ENCODE measurements at regions not wholly inside any gene's neighbourhood (a gene's known extent, or its start where the extent isn't known, plus 50 kb on each side); places are given as distances from the start of the nearest gene placed in this dataset.

GRCh38 chr2:149920389-149920788 is 332.8 kb upstream of the MMADHC start:
- Histone ChIP-seq H3K9me3 (ENCODE audit: low read length) (no peaks in the 10 kb centered on the region), H3K27me3 (ENCODE audit: control insufficient read depth in 1 of 2, insufficient read depth in 2 of 2, low read length in 2 of 2) (no peaks in the 10 kb centered on the region), H3K27ac (ENCODE audit: low read depth, low read length) (no peak overlapping the region), H3K4me1 (ENCODE audit: insufficient read depth, low read length) (no peaks in the 10 kb centered on the region), H3K36me3 (ENCODE audit: insufficient read depth, low read length) (no peaks in the 10 kb centered on the region), H3K4me3 (ENCODE audit: low read depth in 1 of 2, low read length in 2 of 2) (no peak overlapping the region), H3K9ac (ENCODE audit: low read length) (no peak overlapping the region)

DNA sequence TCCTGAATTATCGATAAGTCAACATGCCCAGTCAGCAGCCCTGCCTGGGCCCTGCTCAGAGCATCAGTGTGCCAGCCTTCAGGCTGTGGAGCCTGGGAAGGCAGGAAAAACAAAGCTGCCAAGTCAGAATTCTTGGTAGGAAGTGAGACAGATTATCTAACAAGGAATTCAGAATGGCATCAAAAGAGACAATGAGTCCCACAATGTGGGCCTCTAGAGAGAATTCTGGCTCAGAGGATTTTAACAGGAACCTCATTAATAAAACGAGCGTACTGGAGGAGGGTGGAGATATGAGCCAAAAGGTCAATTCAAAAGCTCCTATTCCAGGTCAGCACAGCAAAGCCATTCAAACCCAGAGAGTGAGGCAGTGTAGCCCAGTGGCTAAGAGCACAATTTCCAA is 327.6 kb upstream of the MMADHC start:
- Histone ChIP-seq H3K9ac (ENCODE audit: low read length) (no peak overlapping the region), H3K4me1 (ENCODE audit: insufficient read depth, low read length) (no peaks in the 10 kb centered on the region), H3K27me3 (ENCODE audit: control insufficient read depth in 1 of 2, insufficient read depth in 2 of 2, low read length in 2 of 2) (no peaks in the 10 kb centered on the region), H3K9me3 (ENCODE audit: low read length) (no peaks in the 10 kb centered on the region), H3K4me3 (ENCODE audit: low read depth in 1 of 2, low read length in 2 of 2) (no peak overlapping the region), H3K27ac (ENCODE audit: low read depth, low read length) (no peak overlapping the region), H3K36me3 (ENCODE audit: insufficient read depth, low read length) (no peaks in the 10 kb centered on the region)

- no peaks in the 10 kb centered on the region for H3K9me3 ChIP-seq (ENCODE audit: low read length)
- no peaks in the 10 kb centered on the region for H3K36me3 ChIP-seq (ENCODE audit: insufficient read depth, low read length)
- no peak overlapping the region for H3K4me3 ChIP-seq (ENCODE audit: low read depth in 1 of 2, low read length in 2 of 2)
- H3K27me3 ChIP-seq (ENCODE audit: control insufficient read depth in 1 of 2, insufficient read depth in 2 of 2, low read length in 2 of 2): no peaks in the 10 kb centered on the region
- no peak overlapping the region for H3K27ac ChIP-seq (ENCODE audit: low read depth, low read length)
- H3K9ac ChIP-seq (ENCODE audit: low read length): no peak overlapping the region
- peaks cover 6% of the 10 kb centered on the region for H3K4me1 ChIP-seq (ENCODE audit: insufficient read depth, low read length)
Measured at GRCh38 chr2:149908726-149909683, 321.4 kb upstream of the MMADHC start.

DNA sequence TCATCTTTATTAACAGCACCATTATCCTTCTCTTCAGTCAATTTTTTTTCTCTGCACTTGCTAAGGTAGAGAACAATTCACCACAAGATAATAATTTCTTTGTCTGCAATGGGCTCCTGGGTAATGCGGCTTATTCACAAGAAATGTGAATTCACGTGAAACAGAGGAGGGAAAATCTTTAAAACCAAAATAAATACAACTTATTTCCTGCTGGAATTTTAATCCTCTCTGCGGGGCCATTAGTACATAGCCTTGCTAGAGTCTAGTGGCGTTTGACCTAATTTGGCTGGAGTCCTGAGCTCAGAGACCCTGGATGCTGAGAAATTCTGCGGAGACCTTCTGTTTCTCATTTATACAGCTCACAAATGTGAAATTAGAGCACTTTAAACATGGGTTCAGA is 319.3 kb upstream of the MMADHC start:
- Histone ChIP-seq H3K4me3 (ENCODE audit: low read depth in 1 of 2, low read length in 2 of 2) (no peak overlapping the region), H3K27me3 (ENCODE audit: control insufficient read depth in 1 of 2, insufficient read depth in 2 of 2, low read length in 2 of 2) (no peaks in the 10 kb centered on the region), H3K9me3 (ENCODE audit: low read length) (no peaks in the 10 kb centered on the region), H3K36me3 (ENCODE audit: insufficient read depth, low read length) (no peaks in the 10 kb centered on the region), H3K4me1 (ENCODE audit: insufficient read depth, low read length) (peaks cover 9% of the 10 kb centered on the region), H3K27ac (ENCODE audit: low read depth, low read length) (no peak overlapping the region), H3K9ac (ENCODE audit: low read length) (no peak overlapping the region)

DNA sequence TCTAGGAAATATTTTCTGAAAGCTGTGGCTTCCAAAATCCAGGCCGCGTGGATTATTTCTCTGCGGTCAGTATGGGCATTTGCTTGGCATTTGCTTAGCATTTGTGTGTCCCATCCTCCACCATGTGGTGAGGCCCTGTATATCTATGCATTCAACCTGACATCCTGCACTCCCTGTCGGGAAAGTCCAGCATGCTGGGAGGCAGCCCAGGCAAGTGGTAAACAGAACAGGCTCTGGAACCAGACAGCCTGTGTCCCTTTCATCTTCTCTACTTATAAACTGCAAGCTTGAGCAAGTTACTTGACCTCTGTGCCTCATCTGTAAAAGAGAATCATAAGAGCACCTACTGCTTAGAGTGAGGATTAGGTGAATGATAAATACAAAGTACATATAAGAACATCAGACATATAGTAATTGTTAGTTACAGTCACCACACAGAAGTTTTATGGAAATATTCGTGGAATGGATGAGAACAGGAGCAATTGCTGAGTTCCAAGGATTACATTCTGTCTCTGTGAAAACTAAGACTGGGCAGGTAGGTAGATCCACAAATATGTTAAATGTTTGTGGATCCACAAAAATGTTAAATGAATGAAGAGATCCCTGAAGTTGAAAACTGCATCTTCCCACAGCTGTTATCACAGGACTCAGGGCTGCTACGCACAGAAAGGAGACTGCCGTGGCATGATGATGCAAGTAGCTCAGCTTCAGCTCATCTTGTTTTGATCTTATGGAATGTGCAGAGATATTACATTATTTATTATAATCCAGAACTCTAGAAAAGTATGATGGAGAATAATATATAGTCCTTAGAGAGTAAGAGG is 317.0 kb upstream of the MMADHC start:
- Histone ChIP-seq H3K27ac (ENCODE audit: low read depth, low read length) (no peak overlapping the region), H3K4me3 (ENCODE audit: low read depth in 1 of 2, low read length in 2 of 2) (no peak overlapping the region), H3K9me3 (ENCODE audit: low read length) (no peaks in the 10 kb centered on the region), H3K9ac (ENCODE audit: low read length) (no peak overlapping the region), H3K27me3 (ENCODE audit: control insufficient read depth in 1 of 2, insufficient read depth in 2 of 2, low read length in 2 of 2) (no peaks in the 10 kb centered on the region), H3K4me1 (ENCODE audit: insufficient read depth, low read length) (peaks cover 10% of the 10 kb centered on the region), H3K36me3 (ENCODE audit: insufficient read depth, low read length) (no peaks in the 10 kb centered on the region)

DNA sequence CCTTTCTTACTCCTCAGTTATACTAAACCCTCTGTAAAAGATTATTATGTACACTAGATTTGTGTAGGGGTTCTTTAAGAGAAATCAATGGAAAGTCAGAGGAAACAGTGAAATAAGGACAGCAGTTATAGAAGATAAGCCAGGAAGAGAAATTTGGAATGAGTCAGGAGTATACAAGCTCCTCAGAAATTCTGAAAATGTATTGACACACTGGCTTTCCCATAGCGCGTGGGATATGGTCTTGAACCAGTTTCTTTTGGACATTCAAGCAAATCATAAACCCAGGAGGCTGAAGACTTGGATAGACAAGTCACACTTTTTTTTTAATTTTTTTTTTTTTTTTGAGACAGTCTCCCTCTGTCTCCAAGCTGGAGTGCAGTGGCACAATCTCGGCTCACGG is 316.1 kb upstream of the MMADHC start:
- Histone ChIP-seq H3K4me3 (ENCODE audit: low read depth in 1 of 2, low read length in 2 of 2) (no peak overlapping the region), H3K27me3 (ENCODE audit: control insufficient read depth in 1 of 2, insufficient read depth in 2 of 2, low read length in 2 of 2) (no peaks in the 10 kb centered on the region), H3K9me3 (ENCODE audit: low read length) (no peaks in the 10 kb centered on the region), H3K27ac (ENCODE audit: low read depth, low read length) (no peak overlapping the region), H3K36me3 (ENCODE audit: insufficient read depth, low read length) (no peaks in the 10 kb centered on the region), H3K4me1 (ENCODE audit: insufficient read depth, low read length) (peaks cover 4% of the 10 kb centered on the region), H3K9ac (ENCODE audit: low read length) (no peak overlapping the region)

DNA sequence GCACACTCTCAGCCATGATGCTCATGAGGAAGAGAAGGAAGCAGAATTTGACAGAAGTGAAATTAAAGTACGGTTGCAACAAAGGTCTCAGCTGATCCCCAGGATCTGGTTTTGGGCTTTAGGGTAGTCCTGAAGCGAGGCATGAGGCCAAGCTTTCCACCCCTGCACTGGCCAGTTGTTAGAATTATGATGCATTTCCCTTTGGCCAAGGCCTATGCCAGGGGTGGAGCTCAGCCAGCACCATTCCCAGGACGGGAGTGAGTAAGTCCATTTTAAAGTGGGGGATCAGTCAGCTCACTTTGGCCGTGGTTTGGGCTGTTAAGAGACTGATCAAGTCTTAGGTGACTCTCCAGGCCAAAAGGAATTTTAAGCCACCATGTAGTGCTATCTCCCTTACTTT is 314.5 kb upstream of the MMADHC start:
- Histone ChIP-seq H3K4me3 (ENCODE audit: low read depth in 1 of 2, low read length in 2 of 2) (no peak overlapping the region), H3K9me3 (ENCODE audit: low read length) (no peaks in the 10 kb centered on the region), H3K9ac (ENCODE audit: low read length) (no peak overlapping the region), H3K27me3 (ENCODE audit: control insufficient read depth in 1 of 2, insufficient read depth in 2 of 2, low read length in 2 of 2) (no peaks in the 10 kb centered on the region), H3K27ac (ENCODE audit: low read depth, low read length) (no peak overlapping the region), H3K4me1 (ENCODE audit: insufficient read depth, low read length) (peaks cover 4% of the 10 kb centered on the region), H3K36me3 (ENCODE audit: insufficient read depth, low read length) (no peaks in the 10 kb centered on the region)

GRCh38 chr2:149901231-149901859 is 313.8 kb upstream of the MMADHC start:
- Histone ChIP-seq H3K27me3 (ENCODE audit: control insufficient read depth in 1 of 2, insufficient read depth in 2 of 2, low read length in 2 of 2) (no peaks in the 10 kb centered on the region), H3K27ac (ENCODE audit: low read depth, low read length) (no peak overlapping the region), H3K9ac (ENCODE audit: low read length) (no peak overlapping the region), H3K36me3 (ENCODE audit: insufficient read depth, low read length) (no peaks in the 10 kb centered on the region), H3K4me3 (ENCODE audit: low read depth in 1 of 2, low read length in 2 of 2) (no peak overlapping the region), H3K9me3 (ENCODE audit: low read length) (no peaks in the 10 kb centered on the region), H3K4me1 (ENCODE audit: insufficient read depth, low read length) (peaks cover 4% of the 10 kb centered on the region)

GRCh38 chr2:149899390-149899789 is 311.8 kb upstream of the MMADHC start:
- H3K36me3 ChIP-seq (ENCODE audit: insufficient read depth, low read length): no peaks in the 10 kb centered on the region
- H3K9me3 ChIP-seq (ENCODE audit: low read length): no peaks in the 10 kb centered on the region
- no peak overlapping the region for H3K4me3 ChIP-seq (ENCODE audit: low read depth in 1 of 2, low read length in 2 of 2)
- H3K27ac ChIP-seq (ENCODE audit: low read depth, low read length): no peak overlapping the region
- H3K27me3 ChIP-seq (ENCODE audit: control insufficient read depth in 1 of 2, insufficient read depth in 2 of 2, low read length in 2 of 2): no peaks in the 10 kb centered on the region
- H3K4me1 ChIP-seq (ENCODE audit: insufficient read depth, low read length): peaks cover 4% of the 10 kb centered on the region
- H3K9ac ChIP-seq (ENCODE audit: low read length): no peak overlapping the region

DNA sequence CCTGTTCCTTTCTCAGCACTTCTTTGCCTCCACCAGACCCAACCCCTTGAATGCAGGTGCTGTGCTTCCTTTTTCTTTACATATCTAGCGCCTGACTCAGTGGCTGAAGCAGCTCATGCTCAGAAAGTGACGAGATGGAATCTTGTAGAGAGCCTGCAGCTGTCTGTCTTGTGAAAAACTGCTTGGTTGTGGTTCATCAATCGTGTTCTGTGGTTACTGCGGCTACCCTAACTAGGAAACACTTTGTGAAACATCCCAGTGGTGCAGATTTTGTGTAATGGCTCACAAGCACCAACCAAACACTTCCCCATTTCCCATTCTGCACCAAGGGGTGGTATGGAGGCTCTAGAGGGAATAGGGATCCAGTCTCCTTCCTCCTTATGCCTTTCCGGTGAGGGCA is 307.2 kb upstream of the MMADHC start:
- no peaks in the 10 kb centered on the region for H3K36me3 ChIP-seq (ENCODE audit: insufficient read depth, low read length)
- no peak overlapping the region for H3K9ac ChIP-seq (ENCODE audit: low read length)
- H3K27me3 ChIP-seq (ENCODE audit: control insufficient read depth in 1 of 2, insufficient read depth in 2 of 2, low read length in 2 of 2): no peaks in the 10 kb centered on the region
- no peak overlapping the region for H3K27ac ChIP-seq (ENCODE audit: low read depth, low read length)
- H3K4me3 ChIP-seq (ENCODE audit: low read depth in 1 of 2, low read length in 2 of 2): no peak overlapping the region
- H3K9me3 ChIP-seq (ENCODE audit: low read length): no peaks in the 10 kb centered on the region
- H3K4me1 ChIP-seq (ENCODE audit: insufficient read depth, low read length): no peaks in the 10 kb centered on the region

- H3K9ac ChIP-seq (ENCODE audit: low read length): no peak overlapping the region
- H3K27ac ChIP-seq (ENCODE audit: low read depth, low read length): no peak overlapping the region
- H3K36me3 ChIP-seq (ENCODE audit: insufficient read depth, low read length): no peaks in the 10 kb centered on the region
- no peak overlapping the region for H3K4me3 ChIP-seq (ENCODE audit: low read depth in 1 of 2, low read length in 2 of 2)
- no peaks in the 10 kb centered on the region for H3K9me3 ChIP-seq (ENCODE audit: low read length)
- no peaks in the 10 kb centered on the region for H3K27me3 ChIP-seq (ENCODE audit: control insufficient read depth in 1 of 2, insufficient read depth in 2 of 2, low read length in 2 of 2)
- no peaks in the 10 kb centered on the region for H3K4me1 ChIP-seq (ENCODE audit: insufficient read depth, low read length)
Measured at GRCh38 chr2:149894226-149894625, 306.7 kb upstream of the MMADHC start.
